ENCODE measurements at regions not wholly inside any gene's neighbourhood (a gene's known extent, or its start where the extent isn't known, plus 50 kb on each side); places are given as distances from the start of the nearest gene placed in this dataset.

- TF ChIP-seq ELF4 (IDR thresholded peaks at IDR 0.05): no peak
- no peak for TF ChIP-seq FOXA1 (IDR thresholded peaks at IDR 0.05)
- TF ChIP-seq FOXM1 (IDR thresholded peaks at IDR 0.05; ENCODE audit: borderline replicate concordance): no peak
- no peak for TF ChIP-seq SUZ12 (IDR thresholded peaks at IDR 0.05)
- no peak for TF ChIP-seq SP1 (IDR thresholded peaks at IDR 0.05)
- no peak for TF ChIP-seq TARDBP (IDR thresholded peaks at IDR 0.05)
- TF ChIP-seq FOXK2 (IDR thresholded peaks at IDR 0.05): no peak
- TF ChIP-seq BHLHE40 (IDR thresholded peaks at IDR 0.05; ENCODE audit: borderline replicate concordance): no peak
- TF ChIP-seq PKNOX1 (IDR thresholded peaks at IDR 0.05): no peak
- TF ChIP-seq HDGF (IDR thresholded peaks at IDR 0.05; ENCODE audit: borderline replicate concordance): no peak
- no peak for TF ChIP-seq ARNT (IDR thresholded peaks at IDR 0.05)
Measured at GRCh38 chr2:14533131-14533757, 99.3 kb upstream of the LRATD1 start.

All from HEK293T (cell line).